ENCODE measurements at regions not wholly inside any gene's neighbourhood (a gene's known extent, or its start where the extent isn't known, plus 50 kb on each side); places are given as distances from the start of the nearest gene placed in this dataset.

DNA sequence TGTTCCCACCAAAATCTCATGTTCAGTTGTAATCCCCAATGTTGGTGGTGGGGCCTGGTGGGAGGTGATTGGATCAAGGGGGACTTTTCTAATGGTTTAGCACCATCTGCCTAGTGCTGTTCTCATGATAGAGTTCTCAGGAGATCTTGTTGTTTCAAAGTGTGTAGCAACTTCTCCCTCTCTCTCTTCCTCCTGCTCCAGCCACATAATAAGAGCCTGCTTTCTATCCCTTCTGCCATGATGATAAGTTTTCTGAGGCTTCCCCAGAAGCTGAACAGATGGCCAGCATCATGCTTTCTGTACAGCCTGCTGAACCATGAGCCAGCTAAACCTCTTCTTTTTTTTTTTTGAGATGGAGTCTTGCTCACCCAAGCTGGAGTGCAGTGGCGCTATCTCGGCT lies 910.6 kb downstream of the KCNMA1 start:
- H3K79me2 ChIP-seq (ENCODE audit: low read depth) = no peaks in the 10 kb centered on the region
- no peak for TF ChIP-seq EZH2 (IDR thresholded peaks at IDR 0.05)
- no peaks in the 10 kb centered on the region for H3K9me3 ChIP-seq (ENCODE audit: low read depth)
- Mint-ChIP-seq H3K36me3 (no peaks in the 10 kb centered on the region), H3K4me3 (no peak overlapping the region), H3K4me1 (peaks cover 8% of the 10 kb centered on the region), H3K27me3 (ENCODE audit: insufficient read depth, low read depth) (peaks cover 2% of the 10 kb centered on the region), H3K27ac (no peak overlapping the region), H3K9me3 (peaks cover 9% of the 10 kb centered on the region)
- no peaks in the 10 kb centered on the region for H3K27me3 ChIP-seq
- no peaks in the 10 kb centered on the region for H4K20me1 ChIP-seq (ENCODE audit: low read depth)
- no peaks in the 10 kb centered on the region for H3F3A ChIP-seq (ENCODE audit: low read depth)
- no peak overlapping the region for H3K9ac ChIP-seq
- no peak for DNase-seq (ENCODE audit: low spot score)
- no peaks in the 10 kb centered on the region for H3K36me3 ChIP-seq
- H3K4me1 ChIP-seq = peaks cover 20% of the 10 kb centered on the region
- no peak overlapping the region for H3K4me2 ChIP-seq
- H2AFZ ChIP-seq (replicated peaks) = no peak overlapping the region
- H3K27ac ChIP-seq = no peak overlapping the region
- no peak overlapping the region for H3K4me3 ChIP-seq

DNA sequence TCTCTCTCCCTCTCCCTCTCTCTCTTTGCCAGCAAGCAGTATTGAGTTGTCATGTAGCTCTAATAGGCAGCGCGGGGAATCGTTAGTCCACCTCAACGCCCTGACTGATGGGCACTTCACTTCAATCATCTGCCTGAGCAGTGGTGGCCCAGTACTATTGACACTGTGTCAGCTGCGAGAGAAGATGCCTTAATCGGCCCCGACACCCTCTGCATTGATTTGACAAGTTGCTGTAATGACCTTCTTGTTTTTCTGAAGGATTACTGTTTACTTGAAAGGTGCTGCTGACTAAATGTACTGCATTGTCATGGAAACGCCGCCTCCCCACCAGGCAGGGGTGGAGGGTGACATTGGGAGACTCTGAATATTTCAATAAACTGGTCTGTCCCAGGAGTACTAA lies 913.8 kb downstream of the KCNMA1 start:
- Histone ChIP-seq H3K79me2 (ENCODE audit: low read depth) (no peaks in the 10 kb centered on the region), H3F3A (ENCODE audit: low read depth) (no peaks in the 10 kb centered on the region), H3K4me1 (peaks cover 20% of the 10 kb centered on the region), H3K27ac (no peak overlapping the region), H4K20me1 (ENCODE audit: low read depth) (no peaks in the 10 kb centered on the region), H3K36me3 (no peaks in the 10 kb centered on the region), H3K27me3 (no peaks in the 10 kb centered on the region), H3K9ac (no peak overlapping the region), H3K9me3 (ENCODE audit: low read depth) (no peaks in the 10 kb centered on the region), H3K4me3 (no peak overlapping the region), H3K4me2 (peak overlapping the region; percentile 15), H2AFZ (replicated peaks) (no peak overlapping the region)
- Mint-ChIP-seq H3K4me3 (no peak overlapping the region), H3K27me3 (ENCODE audit: insufficient read depth, low read depth) (no peaks in the 10 kb centered on the region), H3K4me1 (peaks cover 2% of the 10 kb centered on the region), H3K27ac (no peak overlapping the region), H3K36me3 (no peaks in the 10 kb centered on the region), H3K9me3 (peaks cover 2% of the 10 kb centered on the region)
- peak; percentile 26 for DNase-seq (ENCODE audit: low spot score)
- TF ChIP-seq, protein P1, sequence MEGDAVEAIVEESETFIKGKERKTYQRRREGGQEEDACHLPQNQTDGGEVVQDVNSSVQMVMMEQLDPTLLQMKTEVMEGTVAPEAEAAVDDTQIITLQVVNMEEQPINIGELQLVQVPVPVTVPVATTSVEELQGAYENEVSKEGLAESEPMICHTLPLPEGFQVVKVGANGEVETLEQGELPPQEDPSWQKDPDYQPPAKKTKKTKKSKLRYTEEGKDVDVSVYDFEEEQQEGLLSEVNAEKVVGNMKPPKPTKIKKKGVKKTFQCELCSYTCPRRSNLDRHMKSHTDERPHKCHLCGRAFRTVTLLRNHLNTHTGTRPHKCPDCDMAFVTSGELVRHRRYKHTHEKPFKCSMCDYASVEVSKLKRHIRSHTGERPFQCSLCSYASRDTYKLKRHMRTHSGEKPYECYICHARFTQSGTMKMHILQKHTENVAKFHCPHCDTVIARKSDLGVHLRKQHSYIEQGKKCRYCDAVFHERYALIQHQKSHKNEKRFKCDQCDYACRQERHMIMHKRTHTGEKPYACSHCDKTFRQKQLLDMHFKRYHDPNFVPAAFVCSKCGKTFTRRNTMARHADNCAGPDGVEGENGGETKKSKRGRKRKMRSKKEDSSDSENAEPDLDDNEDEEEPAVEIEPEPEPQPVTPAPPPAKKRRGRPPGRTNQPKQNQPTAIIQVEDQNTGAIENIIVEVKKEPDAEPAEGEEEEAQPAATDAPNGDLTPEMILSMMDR (IDR thresholded peaks at IDR 0.05) = no peak
- TF ChIP-seq EZH2 (IDR thresholded peaks at IDR 0.05) (no peak), EZH2phosphoT487 (IDR thresholded peaks at IDR 0.05) (no peak)

DNA sequence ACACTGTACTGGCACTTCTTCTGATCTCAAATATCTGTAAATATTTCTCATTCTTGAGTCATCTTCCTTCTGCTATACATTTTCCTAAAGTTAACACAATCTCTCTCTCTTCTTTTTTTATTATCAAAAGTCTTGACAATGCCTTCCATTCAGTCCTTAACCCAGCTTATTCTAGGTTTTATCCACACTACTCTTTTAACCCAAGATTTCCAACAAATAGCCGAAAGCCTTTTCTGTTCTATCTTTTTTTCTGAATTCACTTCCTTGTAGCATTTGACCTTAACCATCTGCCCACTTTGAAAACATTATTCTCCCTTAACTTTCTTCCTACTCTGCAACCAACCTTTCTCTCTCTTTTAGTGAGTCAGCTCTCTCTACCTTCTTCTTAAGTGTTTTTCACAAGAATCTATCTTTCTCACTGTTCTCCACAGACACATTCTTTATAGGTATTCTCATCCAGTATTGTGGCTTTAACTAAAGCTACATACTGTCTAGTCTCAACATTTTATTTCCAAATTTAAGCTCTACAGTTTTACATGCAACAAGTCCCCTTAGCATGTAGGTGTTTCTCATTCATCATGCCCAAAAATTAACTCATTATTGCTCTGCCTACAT lies 915.6 kb downstream of the KCNMA1 start:
- Histone ChIP-seq H3K27me3 (no peaks in the 10 kb centered on the region), H2AFZ (replicated peaks) (no peak overlapping the region), H3K4me1 (peaks cover 20% of the 10 kb centered on the region), H3K9ac (no peak overlapping the region), H3K79me2 (ENCODE audit: low read depth) (no peaks in the 10 kb centered on the region), H3K4me3 (no peak overlapping the region), H3K27ac (no peak overlapping the region), H4K20me1 (ENCODE audit: low read depth) (no peaks in the 10 kb centered on the region), H3K9me3 (ENCODE audit: low read depth) (no peaks in the 10 kb centered on the region), H3K36me3 (no peaks in the 10 kb centered on the region), H3K4me2 (no peak overlapping the region), H3F3A (ENCODE audit: low read depth) (no peaks in the 10 kb centered on the region)
- TF ChIP-seq, protein P1 (IDR thresholded peaks at IDR 0.05) = no peak
- TF ChIP-seq EZH2phosphoT487 (IDR thresholded peaks at IDR 0.05) (no peak), EZH2 (IDR thresholded peaks at IDR 0.05) (no peak)
- H3K4me3 Mint-ChIP-seq = no peak overlapping the region
- H3K9me3 Mint-ChIP-seq = peaks cover 2% of the 10 kb centered on the region
- no peaks in the 10 kb centered on the region for H3K36me3 Mint-ChIP-seq
- H3K27ac Mint-ChIP-seq = no peak overlapping the region
- no peak for DNase-seq (ENCODE audit: low spot score)
- no peaks in the 10 kb centered on the region for H3K27me3 Mint-ChIP-seq (ENCODE audit: insufficient read depth, low read depth)
- no peaks in the 10 kb centered on the region for H3K4me1 Mint-ChIP-seq

DNA sequence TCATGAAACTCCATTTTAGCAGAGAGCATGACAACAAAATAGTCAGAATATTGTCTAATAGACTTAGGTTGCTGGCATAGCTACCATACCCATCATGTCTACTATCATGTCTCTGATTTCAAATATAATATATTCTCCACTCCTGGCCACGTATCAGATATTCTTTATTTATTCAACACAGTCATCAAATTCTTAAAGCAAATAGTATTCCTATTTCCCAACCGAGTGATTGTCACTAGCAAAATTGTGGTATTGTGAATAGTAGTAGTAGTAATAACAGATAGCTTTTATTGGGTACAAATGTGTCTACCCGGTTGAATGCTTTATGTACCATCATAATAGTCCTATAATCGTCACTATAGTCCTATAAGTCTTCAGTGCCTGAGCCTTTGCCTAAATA lies 918.6 kb downstream of the KCNMA1 start:
- no peak overlapping the region for H3K4me3 ChIP-seq
- no peaks in the 10 kb centered on the region for H3K27me3 ChIP-seq

More for the DNA sequence above, 918.6 kb downstream of the KCNMA1 start:
- H3K27ac ChIP-seq = no peak overlapping the region
- Mint-ChIP-seq H3K4me1 (no peaks in the 10 kb centered on the region), H3K9me3 (peaks cover 5% of the 10 kb centered on the region), H3K27me3 (ENCODE audit: insufficient read depth, low read depth) (no peaks in the 10 kb centered on the region), H3K4me3 (no peak overlapping the region), H3K27ac (no peak overlapping the region), H3K36me3 (no peaks in the 10 kb centered on the region)
- no peaks in the 10 kb centered on the region for H3K9me3 ChIP-seq (ENCODE audit: low read depth)
- H3K79me2 ChIP-seq (ENCODE audit: low read depth) = no peaks in the 10 kb centered on the region
- H3F3A ChIP-seq (ENCODE audit: low read depth) = no peaks in the 10 kb centered on the region
- no peak overlapping the region for H3K9ac ChIP-seq
- no peak overlapping the region for H2AFZ ChIP-seq (replicated peaks)
- H3K36me3 ChIP-seq = no peaks in the 10 kb centered on the region
- no peaks in the 10 kb centered on the region for H4K20me1 ChIP-seq (ENCODE audit: low read depth)
- DNase-seq (ENCODE audit: low spot score) = no peak
- TF ChIP-seq EZH2 (IDR thresholded peaks at IDR 0.05) (no peak), EZH2phosphoT487 (IDR thresholded peaks at IDR 0.05) (no peak)
- TF ChIP-seq, protein P1 (IDR thresholded peaks at IDR 0.05) = no peak
- H3K4me2 ChIP-seq = no peak overlapping the region
- peaks cover 17% of the 10 kb centered on the region for H3K4me1 ChIP-seq
